Ectodermal cell (in vitro differentiated cells): ENCODE measurements at regions not wholly inside any gene's neighbourhood (a gene's known extent, or its start where the extent isn't known, plus 50 kb on each side); places are given as distances from the start of the nearest gene placed in this dataset.

Source experiments
- H3K27ac ChIP-seq: 2 replicates; pipeline ENCODE4 v1.7.0; 2013; ENCODE audit warnings: mild to moderate bottlenecking, low read depth, low read length; ENCODE audit not compliant: insufficient read depth, poor library complexity, severe bottlenecking
- H3K27me3 ChIP-seq: 2 replicates; pipeline ENCODE4 v1.7.0; 2013; ENCODE audit warnings: mild to moderate bottlenecking, low read length; ENCODE audit not compliant: insufficient read depth, control insufficient read depth, poor library complexity, severe bottlenecking
- H3K36me3 ChIP-seq: one replicate; pipeline ENCODE4 v1.7.0; 2013; ENCODE audit warnings: low read length; ENCODE audit not compliant: control insufficient read depth, insufficient read depth
- H3K4me1 ChIP-seq: one replicate; pipeline ENCODE4 v1.7.0; 2013; ENCODE audit warnings: low read length; ENCODE audit not compliant: control insufficient read depth, insufficient read depth
- H3K4me3 ChIP-seq: 2 replicates; pipeline ENCODE4 v1.7.0; 2013; ENCODE audit warnings: low read depth, low read length, control low read depth; ENCODE audit not compliant: insufficient read depth
- H3K9me3 ChIP-seq: 2 replicates; pipeline ENCODE4 v1.7.0; 2013; ENCODE audit warnings: mild to moderate bottlenecking, low read length, moderate library complexity; ENCODE audit not compliant: control insufficient read depth
- WGBS, 2 experiments: methylation state at CpG; one replicate each; pipeline ENCODE4 v1.1.7; 2013; ENCODE audit warnings: missing lambda C conversion rate in 2 of 2; 5-methylcytosine and 5-hydroxymethylcytosine counted together

GRCh38 chr4:20351360-20352162 lies 99.9 kb downstream of the SLIT2 start:
- no peak overlapping the region for H3K27ac ChIP-seq
- H3K9me3 ChIP-seq = no peaks in the 10 kb centered on the region
- H3K4me3 ChIP-seq = no peak overlapping the region
- H3K36me3 ChIP-seq = no peaks in the 10 kb centered on the region
- WGBS, 2 experiments = 76 to 79% methylated on average over 2 of the region's 2 CpGs
- peaks cover 27% of the 10 kb centered on the region for H3K4me1 ChIP-seq
- no peaks in the 10 kb centered on the region for H3K27me3 ChIP-seq

- Histone ChIP-seq H3K4me3 (no peak overlapping the region), H3K4me1 (peaks cover 27% of the 10 kb centered on the region), H3K9me3 (no peaks in the 10 kb centered on the region), H3K27me3 (no peaks in the 10 kb centered on the region), H3K36me3 (no peaks in the 10 kb centered on the region), H3K27ac (no peak overlapping the region)
- 100% methylated on average over 1 of the region's 1 CpG; no CpG with 5 or more reads in 1 of the 2 experiments for WGBS, 2 experiments
Measured at GRCh38 chr4:20352163-20352431, 100.4 kb downstream of the SLIT2 start.

GRCh38 chr4:20353646-20354045 lies 101.9 kb downstream of the SLIT2 start:
- H3K9me3 ChIP-seq = no peaks in the 10 kb centered on the region
- H3K4me3 ChIP-seq = no peak overlapping the region
- peaks cover 27% of the 10 kb centered on the region for H3K4me1 ChIP-seq
- 40 to 70% methylated on average over 2 of the region's 2 CpGs for WGBS, 2 experiments
- no peaks in the 10 kb centered on the region for H3K27me3 ChIP-seq
- no peak overlapping the region for H3K27ac ChIP-seq
- H3K36me3 ChIP-seq = no peaks in the 10 kb centered on the region

GRCh38 chr4:20354120-20354519 lies 102.4 kb downstream of the SLIT2 start:
- H3K27me3 ChIP-seq = no peaks in the 10 kb centered on the region
- no peaks in the 10 kb centered on the region for H3K9me3 ChIP-seq
- H3K36me3 ChIP-seq = no peaks in the 10 kb centered on the region
- H3K27ac ChIP-seq = no peak overlapping the region
- H3K4me1 ChIP-seq = peaks cover 27% of the 10 kb centered on the region
- no peak overlapping the region for H3K4me3 ChIP-seq
- WGBS, 2 experiments = no CpG with 5 or more reads among the region's 1 CpG

- 41 to 53% methylated on average over 2 of the region's 3 CpGs for WGBS, 2 experiments
Measured at GRCh38 chr4:20356565-20356964, 104.9 kb downstream of the SLIT2 start.

GRCh38 chr4:20358110-20358509 lies 106.4 kb downstream of the SLIT2 start:
- Histone ChIP-seq H3K4me1 (peaks cover 27% of the 10 kb centered on the region), H3K9me3 (no peaks in the 10 kb centered on the region), H3K36me3 (no peaks in the 10 kb centered on the region), H3K4me3 (no peak overlapping the region), H3K27me3 (no peaks in the 10 kb centered on the region), H3K27ac (no peak overlapping the region)
- WGBS, 2 experiments = 96% methylated on average over 8 of the region's 8 CpGs

More at GRCh38 chr4:20356565-20356964, 104.9 kb downstream of the SLIT2 start:
- peaks cover 27% of the 10 kb centered on the region for H3K4me1 ChIP-seq
- H3K9me3 ChIP-seq = no peaks in the 10 kb centered on the region
- H3K27ac ChIP-seq = peak overlapping the region; percentile 38
- H3K27me3 ChIP-seq = no peaks in the 10 kb centered on the region
- no peak overlapping the region for H3K4me3 ChIP-seq
- H3K36me3 ChIP-seq = no peaks in the 10 kb centered on the region

GRCh38 chr4:20359692-20360091 lies 108.0 kb downstream of the SLIT2 start:
- Histone ChIP-seq H3K27ac (no peak overlapping the region), H3K36me3 (no peaks in the 10 kb centered on the region), H3K27me3 (no peaks in the 10 kb centered on the region), H3K4me1 (peaks cover 14% of the 10 kb centered on the region), H3K4me3 (no peak overlapping the region), H3K9me3 (no peaks in the 10 kb centered on the region)
- WGBS, 2 experiments = 95 to 100% methylated on average over 1 of the region's 1 CpG

GRCh38 chr4:20362148-20362547 lies 110.4 kb downstream of the SLIT2 start:
- H3K36me3 ChIP-seq = no peaks in the 10 kb centered on the region
- H3K4me1 ChIP-seq = no peaks in the 10 kb centered on the region
- 75 to 79% methylated on average over 3 of the region's 3 CpGs for WGBS, 2 experiments
- H3K4me3 ChIP-seq = no peak overlapping the region
- no peaks in the 10 kb centered on the region for H3K27me3 ChIP-seq
- H3K9me3 ChIP-seq = no peaks in the 10 kb centered on the region
- H3K27ac ChIP-seq = no peak overlapping the region

GRCh38 chr4:20364969-20365368 lies 113.3 kb downstream of the SLIT2 start:
- WGBS, 2 experiments = 94 to 95% methylated on average over 4 of the region's 4 CpGs
- H3K4me1 ChIP-seq = no peaks in the 10 kb centered on the region
- no peaks in the 10 kb centered on the region for H3K27me3 ChIP-seq

GRCh38 chr4:20367446-20367845 lies 115.7 kb downstream of the SLIT2 start:
- WGBS, 2 experiments = 12 to 38% methylated on average over 1 of the region's 1 CpG
- H3K9me3 ChIP-seq = no peaks in the 10 kb centered on the region

More at GRCh38 chr4:20364969-20365368, 113.3 kb downstream of the SLIT2 start:
- H3K4me3 ChIP-seq = no peak overlapping the region
- no peaks in the 10 kb centered on the region for H3K9me3 ChIP-seq
- no peaks in the 10 kb centered on the region for H3K36me3 ChIP-seq
- H3K27ac ChIP-seq = no peak overlapping the region

More at GRCh38 chr4:20367446-20367845, 115.7 kb downstream of the SLIT2 start:
- no peaks in the 10 kb centered on the region for H3K36me3 ChIP-seq
- no peaks in the 10 kb centered on the region for H3K27me3 ChIP-seq
- peak overlapping the region; percentile 8 for H3K27ac ChIP-seq
- no peaks in the 10 kb centered on the region for H3K4me1 ChIP-seq
- H3K4me3 ChIP-seq = no peak overlapping the region
